ENCODE measurements at regions not wholly inside any gene's neighbourhood (a gene's known extent, or its start where the extent isn't known, plus 50 kb on each side); places are given as distances from the start of the nearest gene placed in this dataset.

GRCh38 chr5:5546408-5546807 lies 123.9 kb downstream of the ICE1 start:
- TF ChIP-seq CTCF (conservative IDR thresholded peaks at IDR 0.05) (no peak), ZFX (IDR thresholded peaks at IDR 0.05) (no peak)
